Upper lobe of left lung (tissue), 6 donors: ENCODE measurements at regions not wholly inside any gene's neighbourhood (a gene's known extent, or its start where the extent isn't known, plus 50 kb on each side); places are given as distances from the start of the nearest gene placed in this dataset.

Experiments
- ATAC-seq, 2 donors: fragments of 200-7000 bp; cut with Tn5 transposase; one replicate each; pipeline ENCODE4 v1.9.1; 2022; ENCODE audit warnings: mild to moderate bottlenecking in 2 of 2, moderate library complexity in 2 of 2; ENCODE audit not compliant: low FRiP score in 2 of 2
- DNase-seq, 2 donors: peaks; one replicate each; pipeline ENCODE4 v3.0.0-alpha.2; 2019 to 2020
- H3K27ac ChIP-seq, 4 donors: fragments of 200-600 bp; sonication (generic); one replicate each; pipeline ENCODE4 v1.5.1; 2016 to 2019
- H3K27me3 ChIP-seq, 4 donors: fragments of 200-600 bp; sonication (generic); one replicate each; pipeline ENCODE4 v1.5.1; 2017 to 2019
- H3K36me3 ChIP-seq, 4 donors: fragments of 200-600 bp; sonication (generic); one replicate each; pipeline ENCODE4 v1.5.1; 2016 to 2019
- H3K4me1 ChIP-seq, 4 donors: fragments of 200-600 bp; sonication (generic); one replicate each; pipeline ENCODE4 v1.5.1; 2018 to 2019
- H3K4me3 ChIP-seq, 4 donors: fragments of 200-600 bp; sonication (generic); one replicate each; pipeline ENCODE4 v1.5.1; 2017 to 2019; ENCODE audit warnings: mild to moderate bottlenecking in 2 of 4, moderate library complexity in 1 of 4
- H3K9me3 ChIP-seq, 4 donors: fragments of 200-600 bp; sonication (generic); one replicate each; pipeline ENCODE4 v1.5.1; 2018 to 2019
- CTCF ChIP-seq, 6 experiments: fragments of 450-650 bp in 4 of 6; fragments of 200-600 bp in 2 of 6; sonication (generic) in 2 of 6; IDR thresholded peaks; one replicate each; pipeline ENCODE4 v1.5.1; 2016 to 2019; ENCODE audit warnings: antibody characterized with exemption in 6 of 6
- EP300 ChIP-seq, 4 donors: sonication (generic); formaldehyde crosslinking; IDR thresholded peaks; one replicate each; pipeline ENCODE4 v1.5.1; 2017; ENCODE audit warnings: antibody characterized with exemption in 4 of 4, control low read depth in 2 of 4
- POLR2A ChIP-seq, 4 donors: fragments of 450-650 bp; IDR thresholded peaks; one replicate each; pipeline ENCODE4 v1.5.1; 2016 to 2017; ENCODE audit warnings: antibody characterized with exemption in 4 of 4, mild to moderate bottlenecking in 2 of 4
- POLR2AphosphoS5 ChIP-seq, 2 donors: sonication (generic); formaldehyde crosslinking; IDR thresholded peaks; one replicate each; pipeline ENCODE4 v1.5.1; 2017; ENCODE audit warnings: antibody characterized with exemption in 2 of 2
- WGBS, 2 donors: methylation state at CpG; one replicate each; pipeline ENCODE4 v1.1.5; 2017 to 2018; 5-methylcytosine and 5-hydroxymethylcytosine counted together
- donor health status: DM: no; HTN: no; CAD: no; lungs with moderate emphysema.
- donor health status: DM: no; HTN: yes; CAD: no; lungs with severe emphysema.

- no peak overlapping the region for H3K27ac ChIP-seq
- H3K9me3 ChIP-seq = no peaks in the 10 kb centered on the region
- no peaks in the 10 kb centered on the region for H3K36me3 ChIP-seq
- H3K27me3 ChIP-seq = no peaks in the 10 kb centered on the region
- no peak for ATAC-seq
- TF ChIP-seq POLR2A (IDR thresholded peaks at IDR 0.05) (no peak), EP300 (IDR thresholded peaks at IDR 0.05) (no peak), POLR2AphosphoS5 (IDR thresholded peaks at IDR 0.05) (no peak), CTCF (IDR thresholded peaks at IDR 0.05) (no peak)
- 62 to 72% methylated on average over 5 of the region's 5 CpGs for WGBS, 2 donors
- no peak for DNase-seq
- no peaks in the 10 kb centered on the region for H3K4me1 ChIP-seq
- H3K4me3 ChIP-seq = no peak overlapping the region
Observed at GRCh38 chr11:45459491-45459890, 173.3 kb upstream of the SYT13 start.

- no peaks in the 10 kb centered on the region for H3K4me1 ChIP-seq
- H3K36me3 ChIP-seq = no peaks in the 10 kb centered on the region
- 80% methylated on average over 4 of the region's 4 CpGs; no CpG with 5 or more reads in 1 of the 2 donors for WGBS, 2 donors
- TF ChIP-seq POLR2AphosphoS5 (IDR thresholded peaks at IDR 0.05) (no peak), EP300 (IDR thresholded peaks at IDR 0.05) (no peak), CTCF (IDR thresholded peaks at IDR 0.05) (no peak), POLR2A (IDR thresholded peaks at IDR 0.05) (no peak)
- no peak for DNase-seq
- no peak for ATAC-seq
- H3K9me3 ChIP-seq = no peaks in the 10 kb centered on the region
- H3K4me3 ChIP-seq = no peak overlapping the region
- no peaks in the 10 kb centered on the region for H3K27me3 ChIP-seq
- H3K27ac ChIP-seq = no peak overlapping the region
Observed at GRCh38 chr11:45458269-45458668, 172.1 kb upstream of the SYT13 start.

- Histone ChIP-seq H3K9me3 (no peaks in the 10 kb centered on the region), H3K4me1 (no peaks in the 10 kb centered on the region), H3K27ac (no peak overlapping the region), H3K36me3 (no peaks in the 10 kb centered on the region), H3K27me3 (no peaks in the 10 kb centered on the region), H3K4me3 (no peak overlapping the region)
- 68 to 73% methylated on average over 6 of the region's 6 CpGs for WGBS, 2 donors
- ATAC-seq (no peak), DNase-seq (no peak)
- no peak for TF ChIP-seq POLR2AphosphoS5 (IDR thresholded peaks at IDR 0.05)
- TF ChIP-seq POLR2A (IDR thresholded peaks at IDR 0.05) = no peak
- no peak for TF ChIP-seq CTCF (IDR thresholded peaks at IDR 0.05)
- no peak for TF ChIP-seq EP300 (IDR thresholded peaks at IDR 0.05)
Observed at GRCh38 chr11:45457649-45458048, 171.5 kb upstream of the SYT13 start.

GRCh38 chr11:45456686-45457085 lies 170.5 kb upstream of the SYT13 start:
- no peak overlapping the region for H3K4me3 ChIP-seq
- WGBS, 2 donors = 79 to 81% methylated on average over 6 of the region's 6 CpGs
- no peaks in the 10 kb centered on the region for H3K27me3 ChIP-seq
- no peak overlapping the region for H3K27ac ChIP-seq
- TF ChIP-seq POLR2A (IDR thresholded peaks at IDR 0.05) (no peak), EP300 (IDR thresholded peaks at IDR 0.05) (no peak), CTCF (IDR thresholded peaks at IDR 0.05) (no peak), POLR2AphosphoS5 (IDR thresholded peaks at IDR 0.05) (no peak)
- H3K4me1 ChIP-seq = no peaks in the 10 kb centered on the region
- H3K36me3 ChIP-seq = no peaks in the 10 kb centered on the region
- DNase-seq (no peak), ATAC-seq (no peak)
- H3K9me3 ChIP-seq = no peaks in the 10 kb centered on the region

- Histone ChIP-seq H3K4me1 (no peaks in the 10 kb centered on the region), H3K4me3 (no peak overlapping the region), H3K27ac (no peak overlapping the region), H3K9me3 (no peaks in the 10 kb centered on the region), H3K36me3 (no peaks in the 10 kb centered on the region), H3K27me3 (no peaks in the 10 kb centered on the region)
- no peak for ATAC-seq
- TF ChIP-seq EP300 (IDR thresholded peaks at IDR 0.05) = no peak
- TF ChIP-seq POLR2A (IDR thresholded peaks at IDR 0.05) = no peak
- no peak for TF ChIP-seq CTCF (IDR thresholded peaks at IDR 0.05)
- TF ChIP-seq POLR2AphosphoS5 (IDR thresholded peaks at IDR 0.05) = no peak
- DNase-seq = no peak
- WGBS, 2 donors = 58 to 64% methylated on average over 6 of the region's 6 CpGs
Observed at GRCh38 chr11:45455536-45455935, 169.4 kb upstream of the SYT13 start.
